Liver (tissue), 7 donors: ENCODE measurements at regions not wholly inside any gene's neighbourhood (a gene's known extent, or its start where the extent isn't known, plus 50 kb on each side); places are given as distances from the start of the nearest gene placed in this dataset.
"Not testable (repeated sequence)": the region's sequence is repeated elsewhere in the genome, so short reads cannot be mapped to it uniquely, and the experiment has no call there.

Experiments
- DNase-seq: peaks from one replicate; pipeline ENCODE4 v3.0.0-alpha.2; 2017; ENCODE audit warnings: low spot score
- H3K27ac ChIP-seq, 2 donors: one replicate each; pipeline ENCODE4 v1.7.0; 2013; ENCODE audit warnings: inconsistent platforms in 2 of 2, low read length in 2 of 2, control low read depth in 1 of 2, low read depth in 1 of 2, mild to moderate bottlenecking in 1 of 2
- H3K27me3 ChIP-seq, 4 donors: one replicate each; pipeline versions ENCODE4 v1.6.1 to v1.7.0; 2013; ENCODE audit warnings: low read length in 3 of 4, inconsistent platforms in 1 of 4, mild to moderate bottlenecking in 1 of 4, moderate library complexity in 1 of 4; ENCODE audit not compliant: control insufficient read depth in 4 of 4, insufficient read depth in 4 of 4
- H3K36me3 ChIP-seq, 4 donors: one replicate each; pipeline versions ENCODE4 v1.6.1 to v1.7.0; 2013; ENCODE audit warnings: low read length in 3 of 4, mild to moderate bottlenecking in 3 of 4, low read depth in 1 of 4, moderate library complexity in 1 of 4; ENCODE audit not compliant: control insufficient read depth in 4 of 4, insufficient read depth in 3 of 4
- H3K4me1 ChIP-seq, 4 donors: one replicate each; pipeline versions ENCODE4 v1.6.1 to v1.7.0; 2013; ENCODE audit warnings: low read length in 3 of 4, mild to moderate bottlenecking in 3 of 4, moderate library complexity in 1 of 4; ENCODE audit not compliant: control insufficient read depth in 4 of 4, insufficient read depth in 4 of 4
- H3K4me3 ChIP-seq, 3 donors: one replicate each; pipeline versions ENCODE4 v1.6.1 to v1.7.0; 2013; ENCODE audit warnings: low read length in 3 of 3, control low read depth in 1 of 3, low read depth in 1 of 3, mild to moderate bottlenecking in 1 of 3
- H3K9ac ChIP-seq, 2 donors: one replicate each; pipeline ENCODE4 v1.7.0; 2013; ENCODE audit warnings: low read length in 2 of 2, mild to moderate bottlenecking in 2 of 2, moderate library complexity in 2 of 2, control low read depth in 1 of 2, low read depth in 1 of 2
- H3K9me3 ChIP-seq, 4 donors: one replicate each; pipeline versions ENCODE4 v1.6.1 to v1.7.0; 2013; ENCODE audit warnings: low read length in 3 of 4; ENCODE audit not compliant: control insufficient read depth in 4 of 4
- ATF3 ChIP-seq: IDR thresholded peaks from 2 replicates; pipeline ENCODE4 v1.6.1; 2016; ENCODE audit warnings: antibody characterized with exemption
- FOXA1 ChIP-seq: IDR thresholded peaks from 2 replicates; pipeline ENCODE4 v1.6.1; 2016; ENCODE audit warnings: antibody characterized with exemption
- GABPA ChIP-seq, 2 donors: IDR thresholded peaks in 1 of 2; conservative IDR thresholded peaks in 1 of 2; 2 replicates each; pipeline ENCODE4 v1.6.1; 2016; ENCODE audit warnings: antibody characterized with exemption in 2 of 2, mild to moderate bottlenecking in 1 of 2, moderate library complexity in 1 of 2
- HNF4G ChIP-seq: IDR thresholded peaks from 2 replicates; pipeline ENCODE4 v1.6.1; 2016; ENCODE audit warnings: antibody characterized with exemption
- JUND ChIP-seq, 2 donors: IDR thresholded peaks; 2 replicates each; pipeline ENCODE4 v1.6.1; 2016; ENCODE audit warnings: antibody characterized with exemption in 2 of 2
- RAD21 ChIP-seq, 2 donors: IDR thresholded peaks; 2 replicates each; pipeline ENCODE4 v1.6.1; 2016; ENCODE audit warnings: antibody characterized with exemption in 2 of 2, mild to moderate bottlenecking in 2 of 2
- REST ChIP-seq: IDR thresholded peaks from 2 replicates; pipeline ENCODE4 v1.6.1; 2016; ENCODE audit warnings: antibody characterized with exemption, mild to moderate bottlenecking
- RXRA ChIP-seq, 2 donors: IDR thresholded peaks; 2 replicates each; pipeline ENCODE4 v1.6.1; 2017 to 2018; ENCODE audit warnings: antibody characterized with exemption in 2 of 2, mild to moderate bottlenecking in 1 of 2
- SP1 ChIP-seq: IDR thresholded peaks from 2 replicates; pipeline ENCODE4 v1.6.1; 2018; ENCODE audit warnings: antibody characterized with exemption, mild to moderate bottlenecking
- TAF1 ChIP-seq: conservative IDR thresholded peaks from 2 replicates; pipeline ENCODE4 v1.6.1; 2016; ENCODE audit warnings: antibody characterized with exemption, mild to moderate bottlenecking
- YY1 ChIP-seq: IDR thresholded peaks from 2 replicates; pipeline ENCODE4 v1.6.1; 2016; ENCODE audit warnings: antibody characterized with exemption, mild to moderate bottlenecking
- ZBTB33 ChIP-seq: IDR thresholded peaks from 2 replicates; pipeline ENCODE4 v1.6.1; 2016; ENCODE audit warnings: antibody characterized with exemption
- WGBS: extraction: QIAGEN DNeasy Blood & Tissue Kit; methylation state at CpG from one replicate; pipeline ENCODE4 v1.1.7; 2013; 5-methylcytosine and 5-hydroxymethylcytosine counted together
- donor health status: healthy.
- donor health status: healthy.
- donor health status: healthy.
- donor health status: healthy.

- Histone ChIP-seq H3K4me3 (no peak overlapping the region), H3K27me3 (no peaks in the 10 kb centered on the region), H3K36me3 (no peaks in the 10 kb centered on the region), H3K9ac (no peak overlapping the region), H3K9me3 (no peaks in the 10 kb centered on the region), H3K4me1 (no peaks in the 10 kb centered on the region), H3K27ac (no peak overlapping the region)
- 44% methylated on average over 4 of the region's 4 CpGs for WGBS
- TF ChIP-seq RXRA (IDR thresholded peaks at IDR 0.05) = peak in 1 of 2 donors; percentile 23
- no peak for TF ChIP-seq ATF3
- DNase-seq = no peak
These were observed 76.8 kb upstream of the SOX13 start for GRCh38 chr1:203996126-203996525.

GRCh38 chr1:203998571-203998970 lies 74.3 kb upstream of the SOX13 start:
- WGBS = 96% methylated on average over 5 of the region's 5 CpGs
- H3K27ac ChIP-seq, H3K9ac ChIP-seq, H3K4me1 ChIP-seq, H3K9me3 ChIP-seq, DNase-seq, H3K36me3 ChIP-seq, H3K27me3 ChIP-seq, H3K4me3 ChIP-seq: not testable (repeated sequence)

- no peak overlapping the region for H3K4me3 ChIP-seq
- no peaks in the 10 kb centered on the region for H3K27me3 ChIP-seq
- TF ChIP-seq TAF1 (no peak), RAD21 (IDR thresholded peaks at IDR 0.05) (no peak), REST (no peak), RXRA (IDR thresholded peaks at IDR 0.05) (no peak), YY1 (no peak), SP1 (no peak), ZBTB33 (no peak), JUND (IDR thresholded peaks at IDR 0.05) (no peak), HNF4G (no peak), FOXA1 (no peak), GABPA (IDR thresholded peaks at IDR 0.05 in 1 of 2, conservative IDR thresholded peaks at IDR 0.05 in 1 of 2) (no peak)
- no peak overlapping the region for H3K9ac ChIP-seq
- DNase-seq = no peak
- H3K9me3 ChIP-seq = no peaks in the 10 kb centered on the region
- H3K4me1 ChIP-seq = no peaks in the 10 kb centered on the region
- no peak overlapping the region for H3K27ac ChIP-seq
- no peaks in the 10 kb centered on the region for H3K36me3 ChIP-seq
These were observed 73.3 kb upstream of the SOX13 start for GRCh38 chr1:203999618-204000017.
